ENCODE measurements at regions not wholly inside any gene's neighbourhood (a gene's known extent, or its start where the extent isn't known, plus 50 kb on each side); places are given as distances from the start of the nearest gene placed in this dataset.

GRCh38 chr9:86405926-86406325 lies 51.7 kb upstream of the TUT7 start:
- DNase-seq, result no peak

- DNase-seq, result no peak
These were observed 50.9 kb upstream of the TUT7 start for GRCh38 chr9:86405086-86405491.
